HG02588 (cell line): ENCODE measurements at regions not wholly inside any gene's neighbourhood (a gene's known extent, or its start where the extent isn't known, plus 50 kb on each side); places are given as distances from the start of the nearest gene placed in this dataset.

Experiments
- ATAC-seq: cut with Tn5 transposase; IDR thresholded peaks from one replicate; pipeline ENCODE4 v1.9.1; 2021; ENCODE audit warnings: mild to moderate bottlenecking, moderate library complexity; ENCODE audit not compliant: unreplicated experiment

DNA sequence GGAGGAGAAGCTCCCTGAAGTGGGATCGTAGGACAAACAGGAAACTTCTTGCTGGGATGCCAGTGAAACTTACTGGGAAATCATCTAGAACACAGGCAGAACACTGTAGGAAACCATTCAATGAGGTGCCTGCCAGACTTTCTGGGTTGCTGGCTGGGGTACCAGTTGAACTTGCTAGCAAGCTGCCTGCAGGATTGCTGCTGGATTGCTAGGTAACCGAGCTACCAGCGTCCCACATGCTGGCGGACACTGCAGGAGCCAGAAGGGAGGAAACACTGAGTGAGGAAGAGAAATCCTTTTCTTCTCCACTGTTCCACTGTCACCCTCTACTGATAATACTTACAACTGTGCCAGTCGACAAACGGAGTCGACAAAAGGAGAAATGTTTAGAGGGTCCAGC, 91.3 kb upstream of the SLC35B3 start:
- no peak for ATAC-seq

DNA sequence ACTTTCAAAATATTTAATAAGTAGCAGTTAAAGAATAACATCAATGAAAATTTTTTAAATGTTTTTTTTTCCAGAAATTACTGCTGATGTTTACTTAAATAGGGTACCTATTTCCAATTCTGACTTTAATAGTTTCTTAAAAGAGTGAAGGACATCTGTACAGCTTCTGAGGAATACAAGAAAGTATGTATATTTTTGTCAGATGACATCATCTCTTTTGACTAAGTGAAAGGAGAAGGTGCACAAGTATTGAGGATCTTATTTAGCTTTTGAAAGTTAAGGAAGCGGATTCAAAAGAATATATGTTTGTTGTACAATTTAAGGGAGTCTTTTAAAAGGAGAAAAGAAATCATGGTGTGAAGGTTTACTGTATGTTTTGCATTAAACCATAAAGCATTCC, 90.0 kb upstream of the SLC35B3 start:
- no peak for ATAC-seq

- ATAC-seq, result no peak
Measured at GRCh38 chr6:8513174-8513573, 77.8 kb upstream of the SLC35B3 start.

GRCh38 chr6:8507286-8507685, 71.9 kb upstream of the SLC35B3 start:
- ATAC-seq, result no peak

- no peak for ATAC-seq
Measured at GRCh38 chr6:8506126-8506525, 70.8 kb upstream of the SLC35B3 start.

DNA sequence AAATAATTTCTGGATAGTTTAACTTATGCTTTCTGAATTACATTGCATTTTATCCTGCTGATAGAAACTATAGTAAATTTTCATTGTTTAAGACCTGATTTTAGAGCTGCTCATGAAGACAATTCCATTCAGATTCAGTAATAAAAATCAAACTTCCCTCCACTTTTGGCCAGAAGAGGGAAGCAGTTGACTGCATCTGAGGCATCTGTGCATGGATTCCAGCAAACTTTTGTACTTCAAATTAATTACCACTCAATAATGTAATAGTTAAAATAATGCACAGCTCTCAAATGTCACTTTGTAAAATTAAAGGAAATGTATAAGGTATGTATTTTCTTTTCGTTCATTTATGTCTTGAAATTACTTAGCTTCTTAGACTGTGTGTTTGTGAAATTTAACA, 64.2 kb upstream of the SLC35B3 start:
- no peak for ATAC-seq

GRCh38 chr6:8494730-8495129, 59.4 kb upstream of the SLC35B3 start:
- ATAC-seq, result no peak

DNA sequence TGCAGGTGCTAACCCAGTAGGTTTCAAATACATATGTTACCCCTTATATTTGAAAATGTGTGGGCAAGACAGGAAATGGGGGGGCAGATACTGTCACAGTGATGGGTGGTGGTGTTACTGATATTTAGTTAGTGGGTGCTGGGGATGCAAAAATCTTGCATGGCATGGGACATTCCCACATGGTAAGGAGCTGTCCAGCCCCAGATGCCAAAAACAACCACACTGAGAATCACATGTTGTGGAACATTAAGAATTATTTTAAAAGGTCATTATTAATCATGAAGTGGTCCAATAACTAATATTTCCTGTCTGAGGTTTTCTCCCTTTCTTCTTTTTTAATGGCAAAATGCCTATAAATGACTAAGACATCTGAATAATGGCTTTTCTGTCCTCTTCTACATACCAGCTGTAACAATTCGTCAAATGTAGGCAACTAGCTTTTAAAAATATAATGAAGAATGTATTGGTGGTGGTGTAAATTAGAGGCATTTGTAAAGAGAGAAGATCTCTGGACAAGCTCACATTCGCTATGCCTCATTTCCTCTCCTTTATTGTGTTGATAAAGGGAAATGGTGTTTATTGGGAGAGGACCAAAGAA, 57.3 kb upstream of the SLC35B3 start:
- ATAC-seq, result no peak
